SK-N-SH (cell line): ENCODE measurements at regions not wholly inside any gene's neighbourhood (a gene's known extent, or its start where the extent isn't known, plus 50 kb on each side); places are given as distances from the start of the nearest gene placed in this dataset.

Source experiments
- CTCF ChIA-PET: fragments of 300-600, 350-600 bp; formaldehyde crosslinking; extraction: SDS; loops from one replicate; lab custom pipeline; 2021; lab: Yijun Ruan, JAX
- POLR2A ChIA-PET: fragments of 350-600 bp; sonication (Branson Sonifier 250); formaldehyde crosslinking; extraction: SDS; loops from one replicate; lab custom pipeline; 2020; ENCODE audit warnings: antibody characterized with exemption, inconsistent platforms; lab: Yijun Ruan, JAX
- DNase-seq: peaks from one replicate; pipeline ENCODE4 v3.0.0; 2012
- H2AFZ ChIP-seq: fragments of 200-600 bp; sonication (generic); 2 replicates; pipeline ENCODE4 v1.8.1; 2016; ENCODE audit warnings: antibody characterized with exemption, mild to moderate bottlenecking, low read depth
- H3F3A ChIP-seq: fragments of 200-600 bp; sonication (generic); replicated peaks from 2 replicates; pipeline ENCODE3; 2016; ENCODE audit warnings: antibody characterized with exemption, mild to moderate bottlenecking; ENCODE audit not compliant: insufficient read depth
- H3K27ac ChIP-seq, 2 experiments: fragments of 200-500 bp in 1 of 2; fragments of 200-600 bp in 1 of 2; sonication (Bioruptor generic) in 1 of 2; sonication (generic), shearing (Covaris generic) in 1 of 2; 2 replicates each; pipeline versions ENCODE4 v1.5.1 to v1.6.1; 2014 to 2016; ENCODE audit warnings: low read depth in 2 of 2, inconsistent platforms in 1 of 2, low read length in 1 of 2, mild to moderate bottlenecking in 1 of 2, mixed read lengths in 1 of 2
- H3K27me3 ChIP-seq: fragments of 200-600 bp; sonication (generic), shearing (Covaris generic); 2 replicates; pipeline ENCODE4 v1.6.1; 2016; ENCODE audit warnings: mixed run types; ENCODE audit not compliant: insufficient read depth
- H3K36me3 ChIP-seq, 2 experiments: fragments of 200-500 bp in 1 of 2; fragments of 200-600 bp in 1 of 2; sonication (Bioruptor generic) in 1 of 2; sonication (generic) in 1 of 2; replicated peaks in 1 of 2; 2 replicates each; pipeline versions ENCODE3 to v1.5.1; 2014 to 2016; ENCODE audit warnings: low read length in 1 of 2, mild to moderate bottlenecking in 1 of 2; ENCODE audit not compliant: insufficient read depth in 2 of 2, control insufficient read depth in 1 of 2
- H3K4me1 ChIP-seq, 2 experiments: fragments of 200-500 bp in 1 of 2; fragments of 200-600 bp in 1 of 2; sonication (Bioruptor generic) in 1 of 2; sonication (generic), shearing (Covaris generic) in 1 of 2; 2 replicates each; pipeline versions ENCODE4 v1.5.1 to v1.6.1; 2014 to 2016; ENCODE audit warnings: low read depth in 1 of 2, low read length in 1 of 2, mixed run types in 1 of 2; ENCODE audit not compliant: insufficient read depth in 2 of 2, control insufficient read depth in 1 of 2
- H3K4me2 ChIP-seq: fragments of 200-600 bp; sonication (generic), shearing (Covaris generic); 2 replicates; pipeline ENCODE4 v1.6.1; 2017; ENCODE audit warnings: mixed run types
- H3K4me3 ChIP-seq, 2 experiments: fragments of 200-500 bp in 1 of 2; fragments of 200-600 bp in 1 of 2; sonication (Bioruptor generic) in 1 of 2; sonication (generic), shearing (Covaris generic) in 1 of 2; 2 replicates each; pipeline versions ENCODE4 v1.5.1 to v1.8.1; 2014 to 2016; ENCODE audit warnings: low read depth in 2 of 2, inconsistent platforms in 1 of 2, low read length in 1 of 2, mild to moderate bottlenecking in 1 of 2, mixed read lengths in 1 of 2, moderate library complexity in 1 of 2
- H3K79me2 ChIP-seq: fragments of 200-600 bp; sonication (generic); 2 replicates; pipeline ENCODE4 v1.8.1; 2017; ENCODE audit warnings: mild to moderate bottlenecking; ENCODE audit not compliant: insufficient read depth
- H3K9ac ChIP-seq: fragments of 200-600 bp; sonication (generic); 2 replicates; pipeline ENCODE4 v1.6.1; 2017; ENCODE audit warnings: mixed run types
- H3K9me2 ChIP-seq: fragments of 200-600 bp; sonication (generic); 2 replicates; pipeline ENCODE4 v1.6.1; 2017; ENCODE audit warnings: mixed run types
- H3K9me3 ChIP-seq: fragments of 200-600 bp; sonication (generic); 2 replicates; pipeline ENCODE4 v1.6.1; 2017; ENCODE audit warnings: mixed run types, mild to moderate bottlenecking, moderate library complexity
- H4K20me1 ChIP-seq: fragments of 200-600 bp; sonication (generic); 2 replicates; pipeline ENCODE4 v1.6.1; 2017; ENCODE audit warnings: mild to moderate bottlenecking, mixed run types; ENCODE audit not compliant: insufficient read depth
- CTCF ChIP-seq: fragments of 200-600 bp; sonication (generic); IDR thresholded peaks from 2 replicates; pipeline ENCODE4 v1.6.1; 2017; ENCODE audit warnings: antibody characterized with exemption, mild to moderate bottlenecking, moderate library complexity
- ELF1 ChIP-seq: IDR thresholded peaks from 2 replicates; pipeline ENCODE4 v1.4.0; 2012
- EP300 ChIP-seq, 2 experiments: IDR thresholded peaks; 2 replicates each; pipeline versions ENCODE4 v1.4.0 to v1.6.1; 2012; ENCODE audit warnings: borderline replicate concordance in 1 of 2, low read depth in 1 of 2, low read length in 1 of 2
- EZH2phosphoT487 ChIP-seq: fragments of 200-600 bp; sonication (generic); IDR thresholded peaks from 2 replicates; pipeline ENCODE4 v1.6.1; 2017; ENCODE audit warnings: low read depth, mixed run types, mild to moderate bottlenecking, antibody characterized with exemption, moderate library complexity, borderline replicate concordance
- FOSL2 ChIP-seq: IDR thresholded peaks from 2 replicates; pipeline ENCODE4 v1.4.0; 2012; ENCODE audit warnings: low read depth, mild to moderate bottlenecking, moderate library complexity, borderline replicate concordance
- FOXM1 ChIP-seq: IDR thresholded peaks from 2 replicates; pipeline ENCODE4 v1.4.0; 2012; ENCODE audit warnings: low read depth, mild to moderate bottlenecking
- GATA2 ChIP-seq: sonication (generic); formaldehyde crosslinking; IDR thresholded peaks from 2 replicates; pipeline ENCODE4 v1.5.0; 2020; ENCODE audit warnings: mild to moderate bottlenecking, missing genetic modification reagents
- JUND ChIP-seq: IDR thresholded peaks from 2 replicates; pipeline ENCODE4 v1.4.0; 2012
- MAX ChIP-seq: IDR thresholded peaks from 2 replicates; pipeline ENCODE4 v1.4.0; 2012; ENCODE audit warnings: low read depth
- MEF2A ChIP-seq: IDR thresholded peaks from 2 replicates; pipeline ENCODE4 v1.4.0; 2012; ENCODE audit warnings: low read depth, borderline replicate concordance
- NFIC ChIP-seq: IDR thresholded peaks from 2 replicates; pipeline ENCODE4 v1.4.0; 2012; ENCODE audit warnings: borderline replicate concordance
- NRF1 ChIP-seq: IDR thresholded peaks from 2 replicates; pipeline ENCODE4 v1.6.1; 2012; ENCODE audit warnings: low read depth, mild to moderate bottlenecking, low read length
- PBX3 ChIP-seq: IDR thresholded peaks from 2 replicates; pipeline ENCODE4; 2012
- POLR2AphosphoS5 ChIP-seq: IDR thresholded peaks from 2 replicates; pipeline ENCODE4 v1.6.1; 2012; ENCODE audit warnings: low read depth, low read length
- RCOR1 ChIP-seq: fragments of 150-350 bp; IDR thresholded peaks from 2 replicates; pipeline ENCODE4 v1.6.1; 2017; ENCODE audit warnings: antibody characterized with exemption, low read length
- REST ChIP-seq: IDR thresholded peaks from 2 replicates; pipeline ENCODE4 v1.6.1; 2012; ENCODE audit warnings: mild to moderate bottlenecking, low read depth, low read length, moderate library complexity
- TAF1 ChIP-seq: IDR thresholded peaks from 2 replicates; pipeline ENCODE4 v1.6.1; 2012; ENCODE audit warnings: low read depth, mild to moderate bottlenecking, low read length, moderate library complexity, borderline replicate concordance
- TCF12 ChIP-seq: IDR thresholded peaks from 2 replicates; pipeline ENCODE4 v1.4.0; 2012
- USF1 ChIP-seq: IDR thresholded peaks from 2 replicates; pipeline ENCODE4 v1.4.0; 2012; ENCODE audit warnings: low read depth, borderline replicate concordance
- YY1 ChIP-seq: IDR thresholded peaks from 2 replicates; pipeline ENCODE4 v1.4.0; 2012; ENCODE audit warnings: low read depth, mild to moderate bottlenecking
- WGBS: methylation state at CpG from one replicate; pipeline ENCODE4 v1.1.6; 2017; ENCODE audit warnings: low lambda C conversion rate; 5-methylcytosine and 5-hydroxymethylcytosine counted together

- no peaks in the 10 kb centered on the region for H3K27me3 ChIP-seq
- no peak for DNase-seq
- H4K20me1 ChIP-seq = no peaks in the 10 kb centered on the region
- H3K79me2 ChIP-seq = no peaks in the 10 kb centered on the region
- H3K27ac ChIP-seq = no peak overlapping the region
- H3K4me1 ChIP-seq = peaks cover 0 to 24% of the 10 kb centered on the region in 2 experiments; a peak in 1 of 4 replicates
- no peaks in the 10 kb centered on the region for H3K9me2 ChIP-seq
- H3K4me3 ChIP-seq = no peak overlapping the region
- ChIA-PET CTCF (interaction anchor here (1.4 kb wide), 1 partner anchor 13 kb away, joined by 4 read pairs; no protein-coding TSS in a partner anchor), POLR2A (no interaction called here)
- no peaks in the 10 kb centered on the region for H3F3A ChIP-seq
- 78% methylated on average over 6 of the region's 6 CpGs for WGBS
- no peaks in the 10 kb centered on the region for H3K36me3 ChIP-seq
- H3K9ac ChIP-seq = no peak overlapping the region
- H3K4me2 ChIP-seq = no peak overlapping the region
- no peak overlapping the region for H2AFZ ChIP-seq
- no peaks in the 10 kb centered on the region for H3K9me3 ChIP-seq
- TF ChIP-seq ELF1 (no peak), USF1 (no peak), NFIC (no peak), CTCF (no peak), TCF12 (no peak), FOSL2 (no peak), TAF1 (no peak), NRF1 (no peak), EZH2phosphoT487 (no peak), FOXM1 (no peak), REST (no peak), YY1 (no peak), EP300 (IDR thresholded peaks at IDR 0.05; ENCODE audit: borderline replicate concordance in 1 of 2, low read depth in 1 of 2, low read length in 1 of 2) (no peak), RCOR1 (no peak), MAX (no peak), PBX3 (no peak), POLR2AphosphoS5 (no peak), MEF2A (no peak), GATA2 (CRISPR knock-in tag) (no peak), JUND (no peak)
- TF ChIP-seq, all 33 proteins: peak for 0
Observed at GRCh38 chr22:23497016-23497885, 82.8 kb downstream of the IGLL1 start.
